Caco-2 (cell line): ENCODE measurements at regions not wholly inside any gene's neighbourhood (a gene's known extent, or its start where the extent isn't known, plus 50 kb on each side); places are given as distances from the start of the nearest gene placed in this dataset.

ENCODE experiments used
- BruUV-seq: library from RNA; stranded (reverse); fragments of 400-500 nt; replicated peaks from 2 replicates; lab custom pipeline; 2021; lab: Mats Ljungman, UMichigan
- CTCF ChIA-PET: fragments of 300-600 bp; sonication (Branson Sonifier 250); formaldehyde crosslinking; loops from one replicate; lab custom pipeline; 2022; ENCODE audit warnings: antibody characterized with exemption; lab: Charles Lee
- POLR2A ChIA-PET: fragments of 300-600 bp; sonication (Branson Sonifier 250); formaldehyde crosslinking; loops from one replicate; lab custom pipeline; 2022; ENCODE audit warnings: antibody characterized with exemption; lab: Charles Lee
- DNase-seq, 2 experiments: peaks; one replicate each; pipeline versions ENCODE4 v3.0.0 to v3.0.0-alpha.2; 2020 to 2022
- H3K27me3 ChIP-seq: replicated peaks from 2 replicates; pipeline ENCODE4 v1.6.0; 2011; ENCODE audit warnings: low read length; ENCODE audit not compliant: control insufficient read depth, insufficient read depth
- H3K36me3 ChIP-seq: 2 replicates; pipeline ENCODE4 v1.5.1; 2011; ENCODE audit warnings: low read length; ENCODE audit not compliant: control insufficient read depth, insufficient read depth
- H3K4me1 ChIP-seq: fragments of 250-450 bp; sonication (Bioruptor Pico); 2 replicates; pipeline ENCODE4 v1.5.1; 2020; ENCODE audit warnings: mild to moderate bottlenecking
- H3K4me3 ChIP-seq: 2 replicates; pipeline ENCODE4 v1.5.1; 2011; ENCODE audit warnings: low read depth, mild to moderate bottlenecking, control low read depth, low read length
- H3K9me3 ChIP-seq: fragments of 250-450 bp; sonication (Bioruptor Pico); 2 replicates; pipeline ENCODE4 v1.5.1; 2020; ENCODE audit warnings: mild to moderate bottlenecking, moderate library complexity
- H3K27ac Mint-ChIP-seq: one replicate; pipeline ENCODE4 v1.8.0; 2022; ENCODE audit warnings: mixed read lengths; ENCODE audit not compliant: unreplicated experiment
- H3K27me3 Mint-ChIP-seq: one replicate; pipeline ENCODE4 v1.8.0; 2022; ENCODE audit warnings: mixed read lengths; ENCODE audit not compliant: insufficient read depth, unreplicated experiment
- H3K36me3 Mint-ChIP-seq: one replicate; pipeline ENCODE4 v1.8.0; 2022; ENCODE audit warnings: mild to moderate bottlenecking, mixed read lengths; ENCODE audit not compliant: insufficient read depth, unreplicated experiment
- H3K4me1 Mint-ChIP-seq: one replicate; pipeline ENCODE4 v1.8.0; 2022; ENCODE audit warnings: low read depth, mixed read lengths; ENCODE audit not compliant: unreplicated experiment
- H3K4me3 Mint-ChIP-seq: one replicate; pipeline ENCODE4 v1.8.0; 2022; ENCODE audit warnings: mild to moderate bottlenecking, moderate library complexity, mixed read lengths; ENCODE audit not compliant: unreplicated experiment
- H3K9me3 Mint-ChIP-seq: one replicate; pipeline ENCODE4 v1.8.0; 2022; ENCODE audit warnings: mixed read lengths; ENCODE audit not compliant: unreplicated experiment
- intact Hi-C: fragments of 100-400 bp; cut with micrococcal nuclease; formaldehyde crosslinking; loops from one replicate; pipeline ENCODE4 v1.10.0; 2022; ENCODE audit not compliant: unreplicated experiment
- TF ChIP-seq, protein P1 (sequence below), 2 experiments: fragments of 200-600 bp in 1 of 2; IDR thresholded peaks; 1 replicate in 1 of 2; 2 replicates in 1 of 2; pipeline versions ENCODE4 v1.5.1 to v1.8.0; 2011 to 2022; ENCODE audit warnings: antibody characterized with exemption in 1 of 2, control low read depth in 1 of 2, inconsistent platforms in 1 of 2, low read depth in 1 of 2, low read length in 1 of 2, mild to moderate bottlenecking in 1 of 2, moderate library complexity in 1 of 2; ENCODE audit not compliant: insufficient read depth in 1 of 2, severe bottlenecking in 1 of 2, unreplicated experiment in 1 of 2

GRCh38 chr6:125480571-125480970 lies 178.8 kb upstream of the HDDC2 start:
- CTCF ChIA-PET = no interaction called here
- Mint-ChIP-seq H3K9me3 (no peaks in the 10 kb centered on the region), H3K36me3 (no peaks in the 10 kb centered on the region), H3K27ac (no peak overlapping the region), H3K27me3 (peaks cover 13% of the 10 kb centered on the region), H3K4me3 (no peak overlapping the region), H3K4me1 (no peaks in the 10 kb centered on the region)
- Histone ChIP-seq H3K4me3 (no peak overlapping the region), H3K9me3 (no peaks in the 10 kb centered on the region), H3K36me3 (no peaks in the 10 kb centered on the region), H3K27me3 (no peaks in the 10 kb centered on the region), H3K4me1 (no peaks in the 10 kb centered on the region)
- POLR2A ChIA-PET = no interaction called here
- intact Hi-C loops = no loop called here
- BruUV-seq = no TSS peak
- TF ChIP-seq, protein P1, sequence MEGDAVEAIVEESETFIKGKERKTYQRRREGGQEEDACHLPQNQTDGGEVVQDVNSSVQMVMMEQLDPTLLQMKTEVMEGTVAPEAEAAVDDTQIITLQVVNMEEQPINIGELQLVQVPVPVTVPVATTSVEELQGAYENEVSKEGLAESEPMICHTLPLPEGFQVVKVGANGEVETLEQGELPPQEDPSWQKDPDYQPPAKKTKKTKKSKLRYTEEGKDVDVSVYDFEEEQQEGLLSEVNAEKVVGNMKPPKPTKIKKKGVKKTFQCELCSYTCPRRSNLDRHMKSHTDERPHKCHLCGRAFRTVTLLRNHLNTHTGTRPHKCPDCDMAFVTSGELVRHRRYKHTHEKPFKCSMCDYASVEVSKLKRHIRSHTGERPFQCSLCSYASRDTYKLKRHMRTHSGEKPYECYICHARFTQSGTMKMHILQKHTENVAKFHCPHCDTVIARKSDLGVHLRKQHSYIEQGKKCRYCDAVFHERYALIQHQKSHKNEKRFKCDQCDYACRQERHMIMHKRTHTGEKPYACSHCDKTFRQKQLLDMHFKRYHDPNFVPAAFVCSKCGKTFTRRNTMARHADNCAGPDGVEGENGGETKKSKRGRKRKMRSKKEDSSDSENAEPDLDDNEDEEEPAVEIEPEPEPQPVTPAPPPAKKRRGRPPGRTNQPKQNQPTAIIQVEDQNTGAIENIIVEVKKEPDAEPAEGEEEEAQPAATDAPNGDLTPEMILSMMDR (IDR thresholded peaks at IDR 0.05; ENCODE audit: insufficient read depth in 1 of 2, low read depth in 1 of 2, low read length in 1 of 2, severe bottlenecking in 1 of 2, unreplicated experiment in 1 of 2) = no peak
- DNase-seq = no peak

DNA sequence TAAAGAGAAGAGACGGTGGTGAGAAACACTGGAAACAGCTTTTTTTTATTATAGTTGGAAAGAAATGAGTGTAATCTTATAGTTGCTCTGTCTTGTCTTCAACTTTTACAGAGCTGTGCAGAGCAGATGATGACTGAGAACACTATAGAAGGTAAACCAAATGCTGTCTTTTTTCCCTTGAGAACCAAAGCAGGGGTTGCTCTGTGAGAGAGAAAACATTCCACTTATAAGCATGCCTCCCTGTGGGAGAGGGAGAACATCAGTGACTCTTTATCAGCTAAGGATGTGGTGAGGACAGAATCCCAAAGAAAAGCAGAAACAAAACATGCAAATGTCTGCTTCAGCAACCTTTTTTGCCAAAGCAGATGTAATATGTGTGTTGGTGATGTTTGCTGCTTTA lies 179.3 kb upstream of the HDDC2 start:
- no TSS peak for BruUV-seq
- ChIA-PET POLR2A (no interaction called here), CTCF (no interaction called here)
- H3K9me3 ChIP-seq = no peaks in the 10 kb centered on the region
- no peak overlapping the region for H3K4me3 ChIP-seq
- H3K36me3 ChIP-seq = no peaks in the 10 kb centered on the region
- H3K4me3 Mint-ChIP-seq = no peak overlapping the region
- no peak for DNase-seq
- no peak overlapping the region for H3K27ac Mint-ChIP-seq
- TF ChIP-seq, protein P1 (IDR thresholded peaks at IDR 0.05; ENCODE audit: insufficient read depth in 1 of 2, low read depth in 1 of 2, low read length in 1 of 2, severe bottlenecking in 1 of 2, unreplicated experiment in 1 of 2) = no peak
- no peaks in the 10 kb centered on the region for H3K4me1 ChIP-seq
- no peaks in the 10 kb centered on the region for H3K9me3 Mint-ChIP-seq
- no peaks in the 10 kb centered on the region for H3K27me3 ChIP-seq
- intact Hi-C loops = no loop called here
- no peaks in the 10 kb centered on the region for H3K4me1 Mint-ChIP-seq
- H3K27me3 Mint-ChIP-seq = peaks cover 16% of the 10 kb centered on the region
- H3K36me3 Mint-ChIP-seq = no peaks in the 10 kb centered on the region

DNA sequence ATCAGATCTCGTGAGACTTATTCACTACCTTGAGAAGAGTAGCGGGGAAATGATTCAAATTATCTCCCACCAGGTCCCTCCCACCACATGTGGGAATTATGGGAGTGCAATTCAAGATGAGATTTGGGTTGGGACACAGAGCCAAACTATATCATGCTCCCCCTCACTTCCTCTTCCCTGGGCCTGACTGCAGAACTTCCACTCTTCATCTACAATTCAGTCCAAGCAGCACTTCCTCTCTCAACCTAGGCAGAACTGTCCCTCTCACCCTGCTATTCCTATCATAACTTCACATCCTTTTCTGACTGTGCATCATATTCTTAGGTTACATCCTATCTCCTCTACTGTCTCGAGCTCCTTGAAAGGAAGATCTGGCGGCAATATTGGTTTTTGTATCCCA lies 184.0 kb upstream of the HDDC2 start:
- Histone ChIP-seq H3K9me3 (no peaks in the 10 kb centered on the region), H3K36me3 (no peaks in the 10 kb centered on the region), H3K27me3 (no peaks in the 10 kb centered on the region), H3K4me3 (no peak overlapping the region), H3K4me1 (no peaks in the 10 kb centered on the region)
- TF ChIP-seq, protein P1 (IDR thresholded peaks at IDR 0.05; ENCODE audit: insufficient read depth in 1 of 2, low read depth in 1 of 2, low read length in 1 of 2, severe bottlenecking in 1 of 2, unreplicated experiment in 1 of 2) = no peak
- no peaks in the 10 kb centered on the region for H3K36me3 Mint-ChIP-seq
- H3K27me3 Mint-ChIP-seq = peaks cover 16% of the 10 kb centered on the region
- H3K9me3 Mint-ChIP-seq = no peaks in the 10 kb centered on the region
- ChIA-PET CTCF (no interaction called here), POLR2A (no interaction called here)
- H3K4me3 Mint-ChIP-seq = no peak overlapping the region
- intact Hi-C loops = no loop called here
- no peaks in the 10 kb centered on the region for H3K4me1 Mint-ChIP-seq
- H3K27ac Mint-ChIP-seq = no peak overlapping the region
- no TSS peak for BruUV-seq
- no peak for DNase-seq
